ENCODE measurements at regions not wholly inside any gene's neighbourhood (a gene's known extent, or its start where the extent isn't known, plus 50 kb on each side); places are given as distances from the start of the nearest gene placed in this dataset.

DNA sequence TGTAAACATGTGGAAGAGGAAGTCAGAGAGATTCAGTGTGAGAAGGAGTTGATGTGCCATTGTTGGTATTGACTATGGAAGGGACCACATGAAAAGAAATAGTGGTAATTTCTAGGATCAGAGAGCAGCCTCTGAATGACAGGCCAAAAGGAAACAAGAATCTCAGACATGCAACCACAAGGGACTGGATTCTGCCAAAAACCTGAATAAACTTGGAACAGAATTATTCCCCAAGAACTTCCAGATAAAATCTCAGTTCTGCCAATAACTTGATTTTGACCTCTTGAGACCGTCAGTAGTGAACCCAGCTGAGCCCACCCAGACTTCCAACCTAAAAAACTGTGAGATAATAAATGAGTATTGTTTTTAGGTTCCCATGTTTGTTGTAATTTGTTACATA lies 653.6 kb upstream of the NR3C2 start:
- DNase-seq (ENCODE audit: low read depth): no peak
- H3K4me3 ChIP-seq (ENCODE audit: low read depth, low read length): no peak overlapping the region
- TF ChIP-seq, protein P1, sequence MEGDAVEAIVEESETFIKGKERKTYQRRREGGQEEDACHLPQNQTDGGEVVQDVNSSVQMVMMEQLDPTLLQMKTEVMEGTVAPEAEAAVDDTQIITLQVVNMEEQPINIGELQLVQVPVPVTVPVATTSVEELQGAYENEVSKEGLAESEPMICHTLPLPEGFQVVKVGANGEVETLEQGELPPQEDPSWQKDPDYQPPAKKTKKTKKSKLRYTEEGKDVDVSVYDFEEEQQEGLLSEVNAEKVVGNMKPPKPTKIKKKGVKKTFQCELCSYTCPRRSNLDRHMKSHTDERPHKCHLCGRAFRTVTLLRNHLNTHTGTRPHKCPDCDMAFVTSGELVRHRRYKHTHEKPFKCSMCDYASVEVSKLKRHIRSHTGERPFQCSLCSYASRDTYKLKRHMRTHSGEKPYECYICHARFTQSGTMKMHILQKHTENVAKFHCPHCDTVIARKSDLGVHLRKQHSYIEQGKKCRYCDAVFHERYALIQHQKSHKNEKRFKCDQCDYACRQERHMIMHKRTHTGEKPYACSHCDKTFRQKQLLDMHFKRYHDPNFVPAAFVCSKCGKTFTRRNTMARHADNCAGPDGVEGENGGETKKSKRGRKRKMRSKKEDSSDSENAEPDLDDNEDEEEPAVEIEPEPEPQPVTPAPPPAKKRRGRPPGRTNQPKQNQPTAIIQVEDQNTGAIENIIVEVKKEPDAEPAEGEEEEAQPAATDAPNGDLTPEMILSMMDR (IDR thresholded peaks at IDR 0.05; ENCODE audit: low read depth, low read length, missing control alignments): no peak

DNA sequence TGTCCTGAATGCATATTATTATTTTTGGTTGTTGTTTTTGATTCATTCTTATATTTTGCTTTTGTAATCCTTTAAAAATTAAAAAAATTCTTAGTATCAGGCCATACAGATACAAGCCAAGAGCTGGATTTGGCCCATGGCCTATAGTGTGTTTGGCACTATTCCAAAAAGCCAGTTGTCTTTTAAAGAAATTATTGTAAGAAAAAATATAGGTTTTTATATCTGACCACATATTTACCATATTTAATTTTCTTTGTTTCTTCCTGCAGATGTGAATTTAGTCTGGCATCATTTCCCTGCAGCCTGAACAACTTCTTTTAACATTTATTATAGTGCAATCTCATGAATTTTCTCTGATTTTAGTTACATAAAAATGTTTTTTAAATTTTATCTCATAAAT lies 652.8 kb upstream of the NR3C2 start:
- TF ChIP-seq, protein P1 (IDR thresholded peaks at IDR 0.05; ENCODE audit: low read depth, low read length, missing control alignments): no peak
- no peak overlapping the region for H3K4me3 ChIP-seq (ENCODE audit: low read depth, low read length)
- no peak for DNase-seq (ENCODE audit: low read depth)

DNA sequence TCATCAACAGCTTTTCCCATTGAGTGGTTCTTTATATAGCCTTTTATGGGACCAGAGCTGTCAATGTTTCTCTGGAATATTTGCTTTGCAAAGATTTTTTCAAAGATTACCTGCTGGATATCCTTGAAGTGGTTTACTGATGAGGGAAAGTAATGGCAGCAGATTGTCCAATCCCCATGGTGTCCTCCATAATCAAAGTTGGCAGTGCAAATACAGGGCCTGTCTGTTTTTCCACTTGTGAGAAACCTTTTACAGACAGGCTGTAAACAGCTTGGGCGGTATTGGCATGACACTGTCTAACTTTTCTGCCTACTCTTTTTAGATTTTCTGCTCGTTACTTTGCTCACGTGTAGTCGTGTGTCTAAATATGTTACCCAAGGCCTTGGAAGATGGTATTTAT lies 641.9 kb upstream of the NR3C2 start:
- no peak overlapping the region for H3K4me3 ChIP-seq (ENCODE audit: low read depth, low read length)
- no peak for DNase-seq (ENCODE audit: low read depth)
- TF ChIP-seq, protein P1 (IDR thresholded peaks at IDR 0.05; ENCODE audit: low read depth, low read length, missing control alignments): no peak

DNA sequence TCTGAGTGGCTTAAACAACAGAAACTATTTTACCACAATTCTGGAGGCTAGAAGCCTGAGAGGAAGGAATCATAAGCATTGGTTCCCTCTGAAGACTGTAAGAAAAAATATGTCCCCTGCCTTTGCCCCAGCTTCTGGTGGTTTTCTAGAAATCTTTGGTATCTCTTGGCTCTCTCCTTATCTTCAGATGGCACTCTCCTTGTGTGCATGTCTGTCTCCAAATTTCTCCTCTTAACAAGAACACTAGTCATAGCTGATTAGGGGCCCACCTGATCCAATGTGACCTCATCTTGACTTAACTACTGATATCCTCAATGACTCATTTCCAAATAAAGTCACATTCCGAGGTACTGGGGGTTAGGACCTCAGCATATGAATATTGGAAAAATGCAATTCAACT lies 635.0 kb upstream of the NR3C2 start:
- DNase-seq (ENCODE audit: low read depth): no peak

DNA sequence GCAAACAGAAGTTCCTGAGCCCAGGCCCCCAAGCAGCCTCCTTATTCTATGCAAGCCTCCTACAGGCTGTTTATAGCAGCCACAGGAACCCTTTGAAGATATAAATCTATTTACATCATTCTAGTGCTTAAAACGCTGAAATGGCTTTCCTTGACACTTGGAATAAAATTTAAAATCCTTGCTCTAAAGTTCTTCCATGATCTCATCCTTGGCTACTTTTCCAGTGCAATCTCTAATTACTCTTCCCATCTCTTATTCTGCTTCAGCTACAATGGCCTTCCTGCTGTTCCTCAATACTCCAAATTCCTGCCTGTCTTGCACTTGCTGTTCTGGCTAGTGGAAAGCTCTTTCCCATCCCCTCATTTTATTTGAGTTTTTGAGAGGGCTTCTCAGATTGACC lies 634.2 kb upstream of the NR3C2 start:
- TF ChIP-seq, protein P1 (IDR thresholded peaks at IDR 0.05; ENCODE audit: low read depth, low read length, missing control alignments): no peak
- DNase-seq (ENCODE audit: low read depth): no peak
- H3K4me3 ChIP-seq (ENCODE audit: low read depth, low read length): no peak overlapping the region

More for the DNA sequence above, 635.0 kb upstream of the NR3C2 start:
- H3K4me3 ChIP-seq (ENCODE audit: low read depth, low read length): no peak overlapping the region
- TF ChIP-seq, protein P1 (IDR thresholded peaks at IDR 0.05; ENCODE audit: low read depth, low read length, missing control alignments): no peak

DNA sequence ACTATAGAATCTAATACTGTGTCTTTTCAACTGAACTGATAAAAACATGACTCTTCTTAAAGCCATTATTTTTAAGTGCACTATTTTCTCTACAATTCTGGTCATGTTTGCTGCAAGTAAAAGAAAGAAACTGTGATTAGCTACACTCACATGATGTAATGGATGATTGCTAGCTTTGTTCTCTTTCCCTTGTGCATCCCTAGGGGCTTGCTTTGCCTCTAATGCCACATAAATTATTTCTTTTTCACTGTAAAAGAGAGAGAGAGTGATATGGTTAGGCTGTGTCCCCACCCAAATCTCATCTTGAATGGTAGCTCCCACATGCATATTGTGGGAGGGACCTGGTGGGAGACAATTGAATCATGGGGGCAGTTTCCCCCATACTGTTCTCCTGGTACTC lies 630.2 kb upstream of the NR3C2 start:
- no peak overlapping the region for H3K4me3 ChIP-seq (ENCODE audit: low read depth, low read length)
- no peak for DNase-seq (ENCODE audit: low read depth)
- TF ChIP-seq, protein P1 (IDR thresholded peaks at IDR 0.05; ENCODE audit: low read depth, low read length, missing control alignments): no peak

DNA sequence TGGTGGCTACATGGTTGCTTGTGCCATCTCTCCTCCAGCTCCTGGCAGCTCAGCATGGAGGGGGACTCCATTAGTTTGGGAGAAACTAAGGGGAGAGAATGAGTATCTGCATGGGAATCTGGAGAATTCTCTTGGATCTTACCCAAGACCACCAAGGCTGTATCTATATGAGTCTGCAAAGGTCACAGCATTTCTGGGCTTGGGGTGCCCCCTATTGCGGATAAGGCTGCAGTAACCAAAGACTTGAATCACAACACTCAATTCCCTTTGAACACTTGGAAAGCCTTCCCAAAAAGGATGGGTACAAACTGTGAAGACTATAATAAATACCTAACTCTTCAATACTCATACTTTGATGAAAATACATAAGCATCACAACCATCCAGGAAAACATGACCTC lies 623.5 kb upstream of the NR3C2 start:
- TF ChIP-seq, protein P1 (IDR thresholded peaks at IDR 0.05; ENCODE audit: low read depth, low read length, missing control alignments): no peak
- DNase-seq (ENCODE audit: low read depth): no peak
- no peak overlapping the region for H3K4me3 ChIP-seq (ENCODE audit: low read depth, low read length)
